GM18868 (cell line): ENCODE measurements at regions not wholly inside any gene's neighbourhood (a gene's known extent, or its start where the extent isn't known, plus 50 kb on each side); places are given as distances from the start of the nearest gene placed in this dataset.
"Not testable (repeated sequence)": the region's sequence is repeated elsewhere in the genome, so short reads cannot be mapped to it uniquely, and the experiment has no call there.

Experiments
- ATAC-seq: cut with Tn5 transposase; IDR thresholded peaks from one replicate; pipeline ENCODE4 v1.9.1; 2021; ENCODE audit warnings: mild to moderate bottlenecking, moderate library complexity; ENCODE audit not compliant: unreplicated experiment

DNA sequence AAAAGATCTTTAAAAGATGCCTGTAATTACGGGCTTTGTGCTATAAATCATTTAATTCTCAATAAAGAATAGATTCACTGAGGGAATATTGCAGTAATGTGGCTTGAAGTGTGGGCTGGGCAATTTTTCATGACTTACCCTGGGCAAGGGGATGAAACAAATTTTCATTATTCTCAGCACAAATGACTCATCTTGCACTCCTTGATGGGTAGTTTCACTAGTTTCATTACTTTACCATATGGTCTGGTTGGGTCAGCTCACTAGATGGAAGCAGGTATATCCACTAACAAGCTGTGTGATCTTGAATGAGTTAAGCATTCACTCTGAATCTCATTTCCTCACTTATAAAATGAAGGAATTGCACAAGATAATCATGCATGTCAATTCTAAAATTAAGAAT is 234.3 kb downstream of the ABCC12 start:
- no peak for ATAC-seq

DNA sequence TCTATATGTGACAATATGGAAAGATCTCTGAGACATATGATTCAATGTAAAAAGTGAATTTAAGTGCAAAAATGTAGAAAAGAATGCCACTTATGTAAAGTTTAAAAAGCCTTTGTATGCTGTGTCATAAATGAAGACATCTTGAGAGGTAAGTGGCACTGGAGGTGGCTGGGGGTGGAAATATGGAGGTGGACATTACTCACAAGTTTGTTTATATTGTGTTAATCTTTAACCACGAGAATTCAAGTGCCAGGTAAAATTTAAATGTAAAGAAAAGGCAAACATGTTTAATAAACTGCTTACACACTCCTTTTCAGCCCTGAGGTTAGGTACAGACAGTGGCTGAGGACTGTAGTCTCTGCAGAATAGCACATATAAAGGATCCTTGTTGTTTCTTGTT is 235.1 kb downstream of the ABCC12 start:
- ATAC-seq, result no peak

DNA sequence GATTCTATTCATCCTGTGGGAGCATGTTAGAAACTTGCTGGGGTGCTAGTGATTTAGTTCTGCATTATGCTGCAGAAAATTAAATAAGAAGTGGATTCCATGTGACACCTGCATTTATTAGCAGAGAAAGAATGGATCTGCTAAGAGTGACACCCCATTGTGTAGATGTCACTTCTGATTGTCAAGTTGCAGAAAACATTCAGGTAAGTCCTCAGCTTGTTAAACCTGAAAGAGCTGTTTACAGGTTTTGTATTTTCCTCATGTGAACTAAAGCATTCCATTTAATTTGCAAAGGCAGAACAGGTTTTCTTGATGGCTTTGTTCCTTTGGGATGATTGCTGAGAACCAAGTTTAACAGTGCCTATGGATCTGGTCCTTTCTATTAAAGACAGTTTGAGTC is 238.7 kb downstream of the ABCC12 start:
- no peak for ATAC-seq

DNA sequence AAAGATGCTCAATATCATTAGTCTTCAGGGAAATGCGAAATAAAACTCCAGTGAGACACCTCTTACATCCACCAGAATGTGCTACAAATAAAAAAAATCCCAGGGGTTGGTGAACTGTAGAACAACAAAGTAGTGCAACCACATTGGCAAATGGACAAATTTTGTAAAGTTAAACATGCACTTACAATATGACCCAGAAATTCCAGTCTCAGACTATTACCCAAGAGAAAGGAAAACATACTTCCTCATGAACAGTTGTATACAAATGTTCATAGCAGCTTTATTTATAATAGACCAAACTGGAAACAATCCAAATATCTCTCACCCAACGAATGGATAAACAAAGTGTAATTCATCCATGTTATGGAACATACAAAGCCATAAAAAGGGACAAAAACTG is 239.5 kb downstream of the ABCC12 start:
- ATAC-seq, result no peak

DNA sequence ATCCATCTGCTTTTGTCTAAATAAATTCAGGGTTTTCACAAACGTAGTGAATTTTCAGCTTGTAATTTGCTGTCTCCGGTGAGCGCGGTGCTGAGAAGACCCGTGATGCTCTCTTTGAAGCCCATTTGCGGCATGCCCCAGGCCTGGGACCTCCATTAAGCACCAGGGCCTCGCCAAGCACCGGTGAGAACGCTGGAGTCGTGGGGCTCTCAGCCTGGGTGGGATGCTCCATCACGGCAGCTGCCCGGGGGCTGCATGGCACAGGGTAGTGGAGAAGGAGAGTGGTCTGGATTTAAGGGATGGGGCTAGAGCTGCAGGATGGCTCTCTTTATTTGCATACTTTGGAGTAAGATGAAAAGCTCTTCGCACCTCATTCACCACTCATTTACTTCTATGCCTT is 248.7 kb downstream of the ABCC12 start:
- ATAC-seq, result no peak

DNA sequence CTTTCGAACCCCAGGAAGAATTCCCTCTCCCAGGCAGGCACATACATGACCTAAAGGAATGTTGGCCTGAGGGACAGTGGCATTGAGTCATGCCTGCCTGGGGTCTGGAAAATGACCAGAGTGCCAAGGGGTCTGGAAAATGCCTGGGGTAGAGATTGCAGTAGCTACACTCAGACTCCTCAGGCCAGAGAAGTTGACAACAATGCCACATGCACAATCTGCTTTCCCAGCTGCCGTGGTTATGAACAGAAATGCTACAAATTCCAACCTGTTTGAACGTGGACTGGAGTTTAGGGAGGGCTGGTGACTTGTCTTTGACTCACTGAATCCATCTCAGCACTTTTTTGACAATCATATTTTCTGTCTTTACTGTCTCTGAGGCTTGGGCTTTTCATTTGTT is 250.0 kb downstream of the ABCC12 start:
- ATAC-seq, result no peak

DNA sequence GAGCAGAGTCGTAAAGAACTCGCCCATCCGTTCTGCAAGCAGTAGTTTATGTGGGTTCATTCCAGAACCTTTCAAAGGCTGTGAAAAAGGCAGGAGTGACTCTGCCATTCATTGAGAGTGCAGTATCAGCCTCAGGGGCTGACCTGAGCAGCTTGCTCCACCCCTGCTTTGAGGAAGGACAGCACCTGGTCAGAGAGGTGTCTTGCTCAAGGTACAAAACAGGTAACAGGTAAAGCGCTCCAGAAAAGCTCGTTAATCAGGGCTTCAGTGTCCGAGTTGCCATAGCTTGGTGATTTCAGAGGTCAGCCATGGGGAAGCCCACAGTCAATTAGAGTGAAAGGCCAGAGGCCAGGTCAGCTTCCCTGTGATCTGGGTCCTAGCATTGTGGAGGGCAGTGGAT is 251.1 kb downstream of the ABCC12 start:
- no peak for ATAC-seq

DNA sequence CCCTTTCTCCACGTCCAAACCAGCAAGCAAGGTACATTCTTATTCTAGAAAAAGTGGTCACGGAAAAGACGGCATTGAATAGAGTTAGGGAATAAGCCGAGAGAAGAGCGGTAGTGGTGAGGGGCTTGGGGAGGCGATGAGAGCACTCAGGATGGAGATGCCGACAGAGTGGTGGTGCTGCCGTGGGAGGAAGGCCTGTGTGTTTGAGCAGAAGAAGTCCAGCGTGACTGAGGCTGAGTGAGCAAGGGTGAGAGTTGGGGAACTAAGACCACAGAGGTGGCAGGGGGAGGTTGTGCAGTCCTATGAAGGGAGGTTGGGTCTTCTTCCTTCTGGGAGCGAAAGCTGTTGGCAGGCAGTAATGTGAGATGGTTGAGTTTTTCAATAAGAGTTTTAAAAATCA is 252.3 kb downstream of the ABCC12 start:
- ATAC-seq, result no peak

DNA sequence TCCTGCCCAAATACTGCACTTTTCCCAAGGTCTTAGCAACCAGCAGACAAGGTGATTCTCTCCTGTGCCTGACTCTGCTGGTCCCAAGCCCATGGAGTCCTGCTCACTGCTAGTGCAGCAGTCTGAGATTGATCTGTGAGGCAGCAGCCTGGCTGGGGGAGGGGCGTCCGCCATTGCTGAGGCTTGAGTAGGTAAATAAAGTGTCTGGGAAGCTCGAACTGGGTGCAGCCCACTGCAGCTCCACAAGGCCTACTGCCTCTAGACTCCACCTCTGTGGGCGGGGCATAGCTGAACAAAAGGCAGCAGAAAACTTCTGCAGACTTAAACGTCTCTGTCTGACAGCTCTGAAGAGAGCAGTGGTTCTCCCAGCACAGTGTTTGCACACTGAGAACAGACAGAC is 258.7 kb downstream of the ABCC12 start:
- ATAC-seq, result not testable (repeated sequence)

DNA sequence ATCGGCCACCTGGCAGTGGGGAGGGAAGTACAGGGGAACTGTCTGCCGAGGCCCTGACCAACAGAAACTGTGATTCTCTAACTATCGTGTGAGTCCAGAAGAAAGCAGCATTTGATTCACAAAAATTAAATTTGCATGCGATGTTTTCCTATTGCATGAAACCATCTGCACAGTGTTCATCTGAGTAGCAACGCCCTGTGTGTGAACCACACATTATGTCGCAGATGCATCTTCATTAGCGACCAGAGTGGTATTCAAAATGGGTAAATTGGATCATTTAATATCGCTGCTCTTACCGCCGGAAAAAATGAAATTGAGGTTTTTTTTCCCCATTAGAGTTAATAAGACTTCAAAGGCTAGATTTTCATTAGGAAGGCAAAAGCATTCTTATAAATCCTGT is 260.6 kb downstream of the ABCC12 start:
- no peak for ATAC-seq

DNA sequence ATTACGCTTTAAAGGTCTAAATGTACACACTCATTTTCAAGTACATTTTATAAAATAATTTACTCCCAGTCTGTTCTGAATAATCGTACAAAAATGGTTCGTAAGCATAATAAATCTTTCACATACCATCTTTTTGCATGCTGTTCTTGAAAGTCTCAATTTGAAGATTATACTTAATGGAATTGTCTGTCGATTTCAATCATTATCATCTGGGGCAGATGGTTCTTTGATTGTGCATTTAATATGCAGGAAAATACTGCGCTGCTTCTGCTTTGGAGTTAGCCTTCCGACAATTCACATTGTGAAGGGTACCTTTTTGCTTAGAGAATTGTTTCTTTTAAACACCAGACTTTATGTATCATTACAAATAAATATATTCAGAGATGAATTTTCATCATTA is 262.8 kb downstream of the ABCC12 start:
- no peak for ATAC-seq

DNA sequence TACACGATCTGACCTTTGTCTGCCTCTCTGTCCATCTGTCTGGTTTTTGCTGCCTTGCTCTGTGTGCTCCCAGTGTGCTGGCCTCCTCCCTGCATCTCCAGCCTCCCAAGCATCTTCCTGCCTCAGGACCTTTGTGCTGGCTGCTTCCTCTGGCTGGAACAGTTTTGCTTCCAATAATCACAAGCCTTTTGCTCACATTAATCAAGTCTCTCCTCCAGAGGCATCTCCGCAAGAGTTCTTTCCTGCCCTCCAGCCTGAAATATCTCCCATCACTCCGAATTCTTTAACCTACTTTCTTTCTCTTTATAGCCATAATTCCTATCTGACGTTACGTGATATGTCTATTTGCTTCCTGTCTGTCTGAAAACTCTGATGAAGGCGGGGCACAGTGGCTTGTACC is 267.1 kb downstream of the ABCC12 start:
- ATAC-seq, result no peak

DNA sequence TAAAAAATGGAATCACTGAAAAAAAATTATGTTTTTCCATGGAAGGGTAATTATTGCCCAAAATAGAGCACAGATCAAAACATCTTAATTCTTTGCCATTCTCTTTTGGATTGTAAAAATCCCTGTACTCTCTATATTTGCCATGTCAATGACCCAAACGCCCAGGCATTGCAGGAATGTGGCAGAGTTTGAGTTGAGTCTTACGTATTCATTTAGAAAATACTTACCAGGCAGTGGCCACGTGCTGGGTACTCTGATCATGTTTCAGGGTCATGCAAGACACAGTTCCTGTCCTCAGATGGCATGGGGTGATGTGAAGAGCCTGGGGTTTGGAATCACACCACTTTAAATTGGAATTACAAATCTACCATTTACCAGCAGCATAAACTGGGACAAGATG is 267.7 kb downstream of the ABCC12 start:
- no peak for ATAC-seq

DNA sequence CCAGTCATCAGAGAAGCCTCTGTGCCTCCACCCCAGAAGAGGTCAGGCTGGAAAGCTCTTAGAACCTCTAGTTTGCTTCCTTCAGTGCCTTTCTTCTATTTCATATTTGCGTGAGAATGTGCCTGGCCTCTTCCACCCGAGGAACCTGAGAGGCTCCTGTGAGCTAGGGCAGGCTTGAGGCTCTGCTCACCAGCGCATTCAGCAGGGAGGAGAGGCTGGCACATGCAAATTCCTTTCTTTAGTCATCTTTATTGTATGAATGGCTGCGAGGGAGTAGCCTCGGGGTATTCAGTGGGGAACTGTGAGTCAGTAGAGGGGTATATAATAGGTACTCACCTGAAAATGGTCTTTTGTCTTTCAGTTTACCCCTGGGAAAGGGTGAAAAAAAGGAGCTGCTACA is 268.3 kb downstream of the ABCC12 start:
- no peak for ATAC-seq

DNA sequence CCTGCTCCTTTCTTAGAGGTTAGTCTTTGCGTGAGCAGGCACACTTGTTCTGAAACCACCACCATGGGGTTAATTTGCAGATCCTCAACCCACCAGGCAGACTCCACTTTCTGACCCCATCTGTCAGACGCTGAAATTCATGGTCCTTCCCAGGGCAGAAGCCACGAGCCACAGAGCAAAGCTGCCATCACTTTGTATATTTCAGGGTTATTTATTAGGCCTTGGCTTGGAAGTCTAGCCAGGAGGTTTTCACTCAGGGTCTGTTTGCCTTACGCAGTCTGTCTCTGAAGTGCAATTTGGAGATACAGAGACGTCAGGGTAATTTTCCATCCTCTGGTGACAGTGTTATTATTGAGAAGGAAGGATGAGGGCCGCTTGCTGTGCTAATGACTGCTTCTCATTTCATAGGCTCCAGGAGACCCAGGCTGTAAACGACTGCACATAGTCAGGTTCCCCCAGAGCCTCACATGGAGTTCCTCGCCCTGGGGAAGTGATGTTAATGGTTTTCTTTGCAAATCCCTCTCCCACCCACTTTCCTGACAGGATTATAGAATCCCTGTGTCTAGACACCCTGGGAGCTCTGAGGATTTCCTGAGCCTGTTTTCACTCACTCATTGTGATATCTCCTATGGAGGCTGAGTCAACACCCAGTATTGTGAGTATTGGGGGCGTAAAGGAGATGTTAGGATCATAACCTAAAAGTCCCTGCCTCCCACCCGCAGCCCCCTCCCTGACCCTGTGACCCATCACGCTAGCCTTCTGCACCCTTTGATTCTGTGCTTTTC is 269.0 kb downstream of the ABCC12 start:
- ATAC-seq, result no peak

DNA sequence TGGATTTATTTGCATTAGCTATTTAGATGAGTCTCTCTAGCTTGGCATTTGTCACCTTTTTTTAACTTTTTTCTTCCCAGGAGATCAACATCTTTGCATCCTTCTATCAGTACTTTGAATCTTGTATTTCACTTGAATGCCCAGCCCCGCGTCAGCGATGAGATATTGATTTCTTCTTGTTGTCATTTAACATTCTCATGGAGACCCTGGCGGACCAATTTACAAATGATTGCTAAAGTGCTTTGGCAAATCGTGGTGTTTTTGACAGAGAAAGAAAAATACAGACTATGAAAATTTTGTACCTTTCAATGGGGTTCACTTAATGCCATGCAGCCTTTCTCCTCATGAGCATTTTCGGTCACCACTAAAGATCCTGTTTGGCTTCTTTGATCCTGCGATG is 269.7 kb downstream of the ABCC12 start:
- no peak for ATAC-seq

DNA sequence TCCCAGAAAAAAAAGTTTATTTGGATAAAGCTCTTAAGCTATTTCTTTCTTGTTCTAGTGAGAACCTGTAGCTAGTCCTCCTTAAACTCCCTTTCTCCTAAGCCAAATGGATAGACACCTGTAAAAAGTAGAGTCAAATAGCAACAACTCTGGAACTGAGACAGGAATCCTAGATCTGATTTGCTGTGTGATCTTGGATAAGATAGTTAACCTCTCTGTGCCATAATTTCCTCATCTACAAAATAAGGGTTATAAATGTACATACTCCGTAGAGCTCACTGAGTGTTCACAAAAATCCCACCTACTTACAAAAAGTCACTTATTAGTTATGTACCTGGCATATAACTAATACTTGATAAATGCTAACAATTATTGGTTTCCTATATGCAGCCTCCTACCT is 270.3 kb downstream of the ABCC12 start:
- ATAC-seq, result no peak

DNA sequence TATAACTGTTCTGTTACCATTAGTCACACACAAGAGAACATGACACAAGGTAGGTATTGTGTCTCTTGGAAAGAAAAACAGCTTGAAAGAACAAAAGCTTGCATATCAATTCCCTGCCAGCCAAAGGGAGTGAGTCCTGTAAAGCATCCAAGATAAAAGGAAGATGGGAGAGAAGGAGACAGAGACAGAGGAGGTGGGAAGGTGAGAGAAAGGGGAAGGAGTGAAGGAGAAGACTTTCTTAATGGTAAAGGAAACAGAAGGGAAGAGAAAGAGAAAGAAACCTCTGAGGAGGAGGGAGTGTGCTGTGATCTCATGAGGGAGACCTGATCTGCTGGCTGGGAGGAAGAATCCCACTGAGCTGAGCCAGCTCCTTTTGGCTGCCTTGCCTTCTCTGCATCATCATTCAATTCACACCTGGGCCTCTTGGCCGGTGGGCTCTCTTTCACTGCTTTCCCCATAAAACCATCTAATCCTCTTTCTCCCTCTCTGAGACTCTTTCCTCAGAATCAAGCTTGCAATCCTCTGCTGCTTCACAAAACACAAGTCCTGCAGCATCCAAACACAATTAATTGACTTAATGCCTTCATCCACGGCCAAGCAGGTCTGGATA is 271.6 kb downstream of the ABCC12 start:
- ATAC-seq, result no peak

DNA sequence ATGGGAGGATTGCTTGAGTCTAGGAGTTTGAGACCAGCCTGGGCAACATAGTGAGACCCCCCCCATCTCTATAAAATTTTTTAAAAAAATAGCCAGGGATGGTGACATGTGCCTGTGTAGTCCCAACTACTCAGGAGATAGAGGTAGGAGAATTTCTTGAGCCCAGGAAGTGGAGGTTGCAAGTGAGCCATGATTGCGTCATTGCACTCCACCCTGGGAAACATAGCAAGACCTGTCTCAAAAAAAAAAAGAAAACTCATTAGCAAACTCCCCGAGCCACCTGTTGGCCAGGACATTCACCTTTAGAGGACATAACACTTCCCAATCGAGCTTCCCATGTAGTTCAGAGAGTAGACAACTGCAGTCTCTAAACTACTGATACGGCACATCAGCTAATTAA is 274.2 kb downstream of the ABCC12 start:
- no peak for ATAC-seq

DNA sequence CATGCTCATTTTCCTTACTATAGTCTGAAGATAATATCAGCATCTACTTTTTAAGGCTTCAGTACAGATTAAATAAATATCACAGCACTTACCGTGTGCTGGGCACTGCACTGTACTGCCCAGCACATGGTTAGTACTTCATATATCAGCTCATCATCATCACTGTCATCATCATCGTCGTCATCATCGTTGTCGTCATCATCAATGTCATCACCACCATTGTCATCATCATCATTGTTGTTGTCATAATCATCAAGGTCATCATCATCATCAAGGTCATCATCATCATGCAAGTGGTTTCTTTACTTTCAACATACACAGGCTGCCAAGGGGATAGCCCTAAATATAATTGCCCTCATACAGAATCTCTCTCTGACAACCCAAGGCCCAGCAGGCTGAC is 275.1 kb downstream of the ABCC12 start:
- no peak for ATAC-seq

DNA sequence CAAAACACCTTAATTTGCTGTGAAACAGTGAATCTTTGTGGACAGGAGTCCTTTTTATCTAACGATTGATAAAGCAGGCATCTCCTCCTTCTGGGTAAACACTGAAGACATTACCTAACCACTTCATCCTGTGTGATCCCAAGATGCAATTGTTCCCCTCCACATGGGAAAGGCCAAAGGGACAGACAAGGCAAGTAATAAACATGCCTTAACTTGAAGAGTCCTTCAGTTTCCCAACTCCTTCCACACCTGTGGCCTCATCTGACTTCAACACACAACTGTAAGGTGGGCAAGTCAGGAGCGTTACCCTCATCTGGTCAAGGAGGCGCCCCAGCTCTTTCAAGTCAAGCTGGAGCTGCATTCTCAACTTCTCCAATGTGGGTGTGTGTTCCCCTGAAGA is 278.6 kb downstream of the ABCC12 start:
- ATAC-seq, result no peak

DNA sequence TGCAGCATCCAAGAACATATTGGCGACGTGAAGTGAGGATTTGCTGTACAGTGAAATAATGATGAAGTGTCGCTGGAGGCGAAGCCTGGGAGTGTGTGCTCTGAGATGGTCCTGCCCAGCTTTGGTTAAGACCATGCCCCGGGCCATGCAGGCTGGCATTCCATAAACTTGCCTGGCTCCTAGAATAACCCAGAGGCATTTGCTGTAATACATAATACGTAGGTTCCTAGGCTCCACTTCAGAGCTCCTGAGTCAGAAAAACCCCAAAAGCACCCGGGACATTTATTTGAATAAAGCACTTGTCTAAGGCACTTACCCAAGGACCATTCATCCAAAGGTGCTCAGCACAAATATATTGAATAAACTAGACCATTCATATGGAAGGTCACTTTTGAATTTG is 279.3 kb downstream of the ABCC12 start:
- no peak for ATAC-seq

DNA sequence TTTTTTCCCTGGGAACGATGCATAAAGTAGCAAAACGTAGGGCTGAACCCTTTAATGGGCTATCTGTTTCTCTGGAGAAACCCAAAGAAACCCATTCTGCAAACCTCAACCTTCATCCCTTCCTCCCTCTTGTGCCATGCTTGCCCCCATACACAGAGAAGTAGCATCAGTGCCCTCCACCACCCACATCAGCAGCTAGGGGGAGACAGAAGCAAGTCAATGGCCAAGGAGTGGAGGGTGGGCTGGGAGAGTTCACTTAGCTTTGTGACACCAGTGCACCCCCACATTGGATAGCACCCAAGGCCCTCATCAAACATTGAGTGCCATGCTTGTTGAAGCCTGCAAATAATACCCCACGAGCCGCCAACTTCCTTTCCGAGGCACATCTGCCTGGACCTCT is 282.4 kb downstream of the ABCC12 start:
- no peak for ATAC-seq
